GM12872 (cell line): ENCODE measurements at regions not wholly inside any gene's neighbourhood (a gene's known extent, or its start where the extent isn't known, plus 50 kb on each side); places are given as distances from the start of the nearest gene placed in this dataset.

ENCODE experiments used
- CTCF ChIP-seq: IDR thresholded peaks from 3 replicates; pipeline ENCODE4 v1.5.1; 2011; ENCODE audit warnings: low read depth, mild to moderate bottlenecking, low read length, moderate library complexity; ENCODE audit not compliant: insufficient read depth

GRCh38 chr5:161157925-161158324 lies 305.9 kb upstream of the ATP10B start:
- no peak for TF ChIP-seq CTCF

GRCh38 chr5:161155451-161155850 lies 303.4 kb upstream of the ATP10B start:
- TF ChIP-seq CTCF = no peak

- no peak for TF ChIP-seq CTCF
Measured at GRCh38 chr5:161152415-161152940, 300.5 kb upstream of the ATP10B start.

DNA sequence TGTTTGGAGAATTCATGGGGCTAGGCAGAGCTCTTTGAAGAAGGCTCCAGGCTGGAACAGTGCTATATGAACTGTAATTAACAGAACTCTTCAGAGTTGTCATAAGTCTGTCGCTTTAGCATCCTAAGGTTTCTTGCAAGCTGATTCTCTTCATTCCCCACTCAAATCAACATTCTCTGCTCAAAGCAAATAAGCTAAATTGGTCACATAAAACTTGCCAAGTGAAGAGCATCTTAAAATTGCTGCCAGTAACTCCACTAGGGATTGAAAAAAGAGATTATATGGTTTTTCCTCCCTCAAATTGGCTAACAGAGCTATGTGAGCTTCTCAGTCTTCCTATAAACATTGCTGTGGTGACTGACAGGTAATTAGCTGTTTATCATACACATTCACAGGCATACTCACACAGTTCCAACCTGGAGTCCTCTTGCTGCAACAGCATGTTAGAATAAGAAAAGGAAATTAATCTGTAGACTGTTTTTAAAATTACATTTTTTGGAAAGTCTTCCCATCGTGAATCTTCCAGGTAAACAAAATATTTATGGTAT lies 298.5 kb upstream of the ATP10B start:
- TF ChIP-seq CTCF = no peak

DNA sequence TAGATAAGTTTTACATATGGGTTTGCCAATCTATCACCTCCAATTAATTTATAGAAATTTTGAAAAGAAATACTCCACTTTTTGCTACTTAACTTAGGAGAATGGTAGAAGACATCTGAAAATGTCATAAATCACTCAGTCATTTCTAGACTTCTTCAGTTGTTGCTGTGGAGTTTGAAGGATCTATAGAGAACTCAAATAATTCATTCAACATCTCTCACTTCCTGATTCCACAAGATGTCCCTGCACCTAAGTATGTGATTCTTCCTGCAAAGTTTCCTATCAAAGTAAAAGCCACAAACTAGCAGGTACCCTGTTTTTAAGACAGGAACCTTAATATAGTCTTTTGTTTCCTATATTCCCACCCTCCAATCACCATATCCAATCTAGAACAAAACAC lies 297.1 kb upstream of the ATP10B start:
- TF ChIP-seq CTCF = no peak

DNA sequence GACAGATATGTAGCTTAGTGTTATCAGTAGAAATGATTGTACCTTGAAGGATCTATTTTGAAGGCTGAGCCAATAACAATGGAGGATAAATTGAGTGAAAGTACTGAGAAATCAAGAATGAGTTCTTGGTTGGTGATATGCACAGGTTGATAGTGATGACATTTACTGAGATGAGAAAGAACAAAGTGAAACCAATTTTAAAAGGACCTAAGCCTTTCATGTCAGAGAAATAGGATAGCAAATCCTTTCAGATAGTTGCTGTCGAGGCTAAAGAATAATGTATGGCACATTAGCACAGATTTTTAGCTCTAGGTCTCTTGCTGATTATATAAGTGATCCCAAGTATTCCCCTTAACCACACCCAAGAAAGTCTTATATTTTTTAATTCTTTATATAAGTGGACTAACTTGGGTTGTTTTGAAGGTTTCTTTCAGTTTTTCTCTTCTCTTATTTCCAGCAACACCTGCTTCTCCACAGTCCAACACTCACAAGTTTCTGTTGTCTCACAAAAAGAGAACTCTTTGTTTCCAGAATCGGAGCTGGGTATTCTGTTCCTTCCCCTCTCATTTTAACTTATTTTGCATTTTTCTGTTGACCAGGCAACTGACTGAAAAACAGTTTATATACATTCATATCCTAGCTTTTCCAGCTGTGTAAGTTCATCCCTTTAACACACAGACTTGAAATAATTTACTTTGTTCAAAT lies 286.9 kb upstream of the ATP10B start:
- TF ChIP-seq CTCF = no peak

GRCh38 chr5:161134956-161135355 lies 282.9 kb upstream of the ATP10B start:
- no peak for TF ChIP-seq CTCF
